ENCODE measurements at regions not wholly inside any gene's neighbourhood (a gene's known extent, or its start where the extent isn't known, plus 50 kb on each side); places are given as distances from the start of the nearest gene placed in this dataset.
"Not testable (repeated sequence)": the region's sequence is repeated elsewhere in the genome, so short reads cannot be mapped to it uniquely, and the experiment has no call there.

- Histone ChIP-seq H3K9me3 (ENCODE audit: low read length) (no peaks in the 10 kb centered on the region), H4K20me1 (ENCODE audit: insufficient read depth, low read length) (no peaks in the 10 kb centered on the region), H3K9me2 (ENCODE audit: low read depth, low read length) (no peaks in the 10 kb centered on the region)
Observed at GRCh38 chr3:94483403-94483802, 420.5 kb downstream of the NSUN3 start.

GRCh38 chr3:94494992-94495391 lies 432.1 kb downstream of the NSUN3 start:
- Histone ChIP-seq H3F3A (ENCODE audit: insufficient read depth, low read length) (no peaks in the 10 kb centered on the region), H2AFZ (ENCODE audit: low read length) (no peak overlapping the region), H3K4me1 (ENCODE audit: insufficient read depth, low read length, severe bottlenecking) (no peaks in the 10 kb centered on the region), H3K27ac (ENCODE audit: low read depth, low read length, poor library complexity, severe bottlenecking) (no peak overlapping the region), H3K36me3 (ENCODE audit: insufficient read depth, low read length) (no peaks in the 10 kb centered on the region), H3K4me2 (ENCODE audit: low read length) (no peak overlapping the region), H3K4me3 (ENCODE audit: low read depth, low read length, poor library complexity, severe bottlenecking) (no peak overlapping the region), H4K20me1 (ENCODE audit: insufficient read depth, low read length) (no peaks in the 10 kb centered on the region), H3K9me3 (ENCODE audit: low read length) (no peaks in the 10 kb centered on the region), H3K27me3 (ENCODE audit: insufficient read depth, low read length) (no peaks in the 10 kb centered on the region), H3K79me2 (ENCODE audit: insufficient read depth, low read length) (no peaks in the 10 kb centered on the region), H3K9me2 (ENCODE audit: low read depth, low read length) (no peaks in the 10 kb centered on the region), H3K9ac (ENCODE audit: low read length) (no peak overlapping the region)
- no peak for TF ChIP-seq CTCF (IDR thresholded peaks at IDR 0.05; ENCODE audit: low read length)
- TF ChIP-seq EZH2 (IDR thresholded peaks at IDR 0.05; ENCODE audit: borderline replicate concordance, low read length) = no peak

More at GRCh38 chr3:94483403-94483802, 420.5 kb downstream of the NSUN3 start:
- H3K27me3 ChIP-seq (ENCODE audit: insufficient read depth, low read length) = no peaks in the 10 kb centered on the region
- H3K27ac ChIP-seq (ENCODE audit: low read depth, low read length, poor library complexity, severe bottlenecking) = no peak overlapping the region
- no peaks in the 10 kb centered on the region for H3K36me3 ChIP-seq (ENCODE audit: insufficient read depth, low read length)
- H3F3A ChIP-seq (ENCODE audit: insufficient read depth, low read length) = no peaks in the 10 kb centered on the region
- TF ChIP-seq EZH2 (IDR thresholded peaks at IDR 0.05; ENCODE audit: borderline replicate concordance, low read length) = no peak
- TF ChIP-seq CTCF (IDR thresholded peaks at IDR 0.05; ENCODE audit: low read length) = no peak
- no peaks in the 10 kb centered on the region for H3K4me1 ChIP-seq (ENCODE audit: insufficient read depth, low read length, severe bottlenecking)
- no peak overlapping the region for H3K9ac ChIP-seq (ENCODE audit: low read length)
- no peak overlapping the region for H3K4me2 ChIP-seq (ENCODE audit: low read length)
- no peak overlapping the region for H2AFZ ChIP-seq (ENCODE audit: low read length)
- no peak overlapping the region for H3K4me3 ChIP-seq (ENCODE audit: low read depth, low read length, poor library complexity, severe bottlenecking)
- H3K79me2 ChIP-seq (ENCODE audit: insufficient read depth, low read length) = no peaks in the 10 kb centered on the region

GRCh38 chr3:94500146-94500545 lies 437.3 kb downstream of the NSUN3 start:
- no peaks in the 10 kb centered on the region for H3K27me3 ChIP-seq (ENCODE audit: insufficient read depth, low read length)
- H3K27ac ChIP-seq (ENCODE audit: low read depth, low read length, poor library complexity, severe bottlenecking) = no peak overlapping the region
- no peak overlapping the region for H3K4me2 ChIP-seq (ENCODE audit: low read length)
- H3K9ac ChIP-seq (ENCODE audit: low read length) = no peak overlapping the region
- H3K9me2 ChIP-seq (ENCODE audit: low read depth, low read length) = no peaks in the 10 kb centered on the region
- no peaks in the 10 kb centered on the region for H3K36me3 ChIP-seq (ENCODE audit: insufficient read depth, low read length)
- H4K20me1 ChIP-seq (ENCODE audit: insufficient read depth, low read length) = no peaks in the 10 kb centered on the region
- H3F3A ChIP-seq (ENCODE audit: insufficient read depth, low read length) = no peaks in the 10 kb centered on the region
- no peak overlapping the region for H2AFZ ChIP-seq (ENCODE audit: low read length)
- H3K4me1 ChIP-seq (ENCODE audit: insufficient read depth, low read length, severe bottlenecking) = no peaks in the 10 kb centered on the region
- TF ChIP-seq EZH2 (IDR thresholded peaks at IDR 0.05; ENCODE audit: borderline replicate concordance, low read length) = no peak
- no peak overlapping the region for H3K4me3 ChIP-seq (ENCODE audit: low read depth, low read length, poor library complexity, severe bottlenecking)
- H3K9me3 ChIP-seq (ENCODE audit: low read length) = no peaks in the 10 kb centered on the region
- H3K79me2 ChIP-seq (ENCODE audit: insufficient read depth, low read length) = no peaks in the 10 kb centered on the region

GRCh38 chr3:94507354-94507753 lies 444.5 kb downstream of the NSUN3 start:
- H3K79me2 ChIP-seq (ENCODE audit: insufficient read depth, low read length) = not testable (repeated sequence)

More at GRCh38 chr3:94507354-94507753, 444.5 kb downstream of the NSUN3 start:
- not testable (repeated sequence) for H3K4me1 ChIP-seq (ENCODE audit: insufficient read depth, low read length, severe bottlenecking); H3K27me3 ChIP-seq (ENCODE audit: insufficient read depth, low read length); H3K27ac ChIP-seq (ENCODE audit: low read depth, low read length, poor library complexity, severe bottlenecking); H2AFZ ChIP-seq (ENCODE audit: low read length); H3K36me3 ChIP-seq (ENCODE audit: insufficient read depth, low read length); H4K20me1 ChIP-seq (ENCODE audit: insufficient read depth, low read length); H3K9me2 ChIP-seq (ENCODE audit: low read depth, low read length); H3K4me3 ChIP-seq (ENCODE audit: low read depth, low read length, poor library complexity, severe bottlenecking); H3K9me3 ChIP-seq (ENCODE audit: low read length); H3K4me2 ChIP-seq (ENCODE audit: low read length); H3F3A ChIP-seq (ENCODE audit: insufficient read depth, low read length); H3K9ac ChIP-seq (ENCODE audit: low read length)
